ENCODE measurements at regions not wholly inside any gene's neighbourhood (a gene's known extent, or its start where the extent isn't known, plus 50 kb on each side); places are given as distances from the start of the nearest gene placed in this dataset.

DNA sequence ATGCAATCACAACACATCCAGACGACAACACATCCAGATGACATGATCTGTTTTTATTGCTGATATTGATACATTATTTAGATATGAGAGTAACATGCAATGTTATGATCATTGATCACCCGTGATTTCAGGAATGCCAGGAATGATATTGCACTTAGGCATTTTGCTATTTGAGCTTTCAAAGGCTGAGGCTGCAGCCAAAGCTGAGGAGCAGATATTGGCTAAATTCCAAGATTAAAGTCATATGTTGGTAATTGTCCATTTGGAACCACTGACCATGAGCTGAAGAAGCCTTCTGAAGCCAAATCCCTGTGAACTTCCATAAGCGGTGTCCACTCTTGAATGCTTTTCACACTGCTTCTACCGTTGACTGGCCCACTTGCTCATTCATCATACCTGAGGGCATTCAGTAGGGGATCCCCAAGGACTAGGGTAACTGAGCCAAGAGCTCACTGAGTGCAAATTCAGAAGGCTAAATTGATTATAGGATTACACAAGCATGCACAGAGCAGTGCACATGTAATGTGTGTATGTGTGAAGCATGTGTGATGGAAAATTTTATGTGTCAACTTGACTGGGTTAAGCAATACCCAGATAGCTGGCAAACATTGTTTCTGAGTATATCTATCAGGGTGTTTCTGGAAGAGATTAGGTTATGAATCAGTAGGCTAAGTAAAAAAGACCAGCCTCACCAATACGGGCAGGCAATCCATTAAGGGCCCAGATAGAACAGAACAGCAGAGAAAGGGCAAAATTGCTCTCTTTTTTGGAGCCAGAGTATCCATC lies 92.1 kb upstream of the PLAAT1 start:
- no peak for FAIRE-seq
- Histone ChIP-seq H2AK5ac (ENCODE audit: low read depth, low read length) (no peak overlapping the region), H3K23ac (ENCODE audit: insufficient read length) (no peak overlapping the region), H2BK15ac (ENCODE audit: low read length) (no peak overlapping the region), H3K79me1 (ENCODE audit: low read depth, low read length) (no peaks in the 10 kb centered on the region), H3K79me2 (ENCODE audit: control insufficient read depth in 1 of 2, insufficient read depth in 2 of 2, low read length in 2 of 2) (no peaks in the 10 kb centered on the region), H3K27me3 (replicated peaks in 1 of 4; ENCODE audit: control insufficient read depth in 3 of 4, extremely low read depth in 1 of 4, insufficient read depth in 3 of 4, low read length in 3 of 4) (no peaks in the 10 kb centered on the region), H4K91ac (replicated peaks; ENCODE audit: insufficient read length, low read length) (no peak overlapping the region), H3K9ac (replicated peaks in 1 of 4; ENCODE audit: extremely low read depth in 1 of 4, low read depth in 3 of 4, low read length in 3 of 4) (no peak overlapping the region), H2BK20ac (ENCODE audit: low read length) (no peak overlapping the region), H3K56ac (replicated peaks; ENCODE audit: insufficient read length, low read depth, low read length) (no peak overlapping the region), H3K36me3 (ENCODE audit: control insufficient read depth in 2 of 4, insufficient read depth in 4 of 4, low read length in 3 of 4) (no peaks in the 10 kb centered on the region), H2BK5ac (ENCODE audit: low read depth, low read length) (no peak overlapping the region), H4K8ac (ENCODE audit: extremely low read depth, insufficient read depth, low read length) (no peak overlapping the region), H2AFZ (ENCODE audit: low read length) (no peak overlapping the region), H4K5ac (ENCODE audit: insufficient read length, low read depth, low read length) (no peak overlapping the region), H3K4me1 (replicated peaks in 1 of 4; ENCODE audit: control insufficient read depth in 3 of 4, insufficient read depth in 4 of 4, low read length in 3 of 4) (no peaks in the 10 kb centered on the region), H3K27ac (ENCODE audit: low read depth, low read length) (no peak overlapping the region), H3K4me3 (ENCODE audit: extremely low read depth in 1 of 4, insufficient read depth in 2 of 4, low read depth in 3 of 4, low read length in 4 of 4) (no peak overlapping the region), H2BK120ac (replicated peaks; ENCODE audit: low read depth, low read length) (no peak overlapping the region), H2BK12ac (ENCODE audit: low read depth, low read length) (no peak overlapping the region), H3K4ac (replicated peaks; ENCODE audit: insufficient read length, low read depth, low read length) (no peak overlapping the region), H4K20me1 (replicated peaks in 1 of 2; ENCODE audit: control insufficient read depth in 1 of 2, insufficient read depth in 2 of 2, low read length in 2 of 2) (no peaks in the 10 kb centered on the region), H3K4me2 (ENCODE audit: insufficient read depth in 1 of 2, low read depth in 2 of 2, low read length in 2 of 2) (no peak overlapping the region), H3K14ac (ENCODE audit: insufficient read length) (no peak overlapping the region), H3K23me2 (ENCODE audit: low read depth, low read length) (no peaks in the 10 kb centered on the region; the same call in 1 of the 2 replicates), H3K18ac (ENCODE audit: extremely low read depth, low read length) (no peak overlapping the region), H3K9me3 (ENCODE audit: insufficient read depth in 2 of 2, low read depth in 1 of 2, low read length in 1 of 2) (no peaks in the 10 kb centered on the region)
- CTCF ChIA-PET (ENCODE audit: partially characterized antibody), result interaction anchor here (0.6 to 1.8 kb wide), 13 partner anchors 9 to 424 kb away, joined by 3 to 7 read pairs (median 3); no protein-coding TSS in a partner anchor
- WGBS, 2 experiments (ENCODE audit: extremely low coverage in 1 of 2, insufficient coverage in 1 of 2, insufficient read length in 1 of 2, insufficient replicate concordance in 2 of 2, low coverage in 1 of 2, low lambda C conversion rate in 2 of 2, missing lambda C conversion rate in 1 of 2), result 78% methylated on average over 5 of the region's 5 CpGs; no CpG with 5 or more reads in 1 of the 2 experiments
- DNase-seq (ENCODE audit: low read depth in 1 of 2, low spot score in 2 of 2), result no peak
- TF ChIP-seq PHF8 (conservative IDR thresholded peaks at IDR 0.05; ENCODE audit: low read depth, low read length) (no peak), CTBP2 (IDR thresholded peaks at IDR 0.05; ENCODE audit: borderline replicate concordance, insufficient read depth, insufficient read length, low read length) (no peak), FOSL1 (IDR thresholded peaks at IDR 0.05; ENCODE audit: insufficient read depth, low read depth, low read length) (no peak), RXRA (IDR thresholded peaks at IDR 0.05; ENCODE audit: insufficient read depth, low read depth, low read length) (no peak), ASH2L (IDR thresholded peaks at IDR 0.05; ENCODE audit: low read length) (no peak)
- POLR2A ChIA-PET (ENCODE audit: partially characterized antibody), result no interaction called here
